Stimulated activated naive CD4-positive, alpha-beta T cell treated with Interleukin-2 at 50 U/mL for 16 hours (primary cell): ENCODE measurements at regions not wholly inside any gene's neighbourhood (a gene's known extent, or its start where the extent isn't known, plus 50 kb on each side); places are given as distances from the start of the nearest gene placed in this dataset.

Experiments
- DNase-seq: peaks from one replicate; lab custom pipeline; 2025; lab: John Stamatoyannopoulos, UW

DNA sequence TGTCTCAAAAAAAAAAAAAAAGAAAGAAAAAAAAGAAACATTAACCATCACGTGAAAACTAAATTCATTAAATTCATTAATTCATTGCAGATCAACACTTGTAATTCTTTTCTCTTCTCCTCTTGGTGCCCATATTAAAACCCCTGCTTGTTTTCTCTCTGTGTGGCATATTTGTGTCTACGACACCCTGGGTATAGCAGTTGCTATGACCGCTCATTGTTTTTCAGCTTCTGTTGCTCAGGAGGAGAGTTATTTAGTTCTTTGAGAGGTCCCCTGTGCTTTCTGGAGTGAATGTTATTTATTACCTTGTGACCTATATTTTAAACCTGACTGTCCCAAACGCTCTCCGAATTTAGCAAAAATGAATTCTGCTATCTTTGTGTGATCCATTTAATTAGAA, 62.3 kb upstream of the CLMP start:
- DNase-seq, result no peak

DNA sequence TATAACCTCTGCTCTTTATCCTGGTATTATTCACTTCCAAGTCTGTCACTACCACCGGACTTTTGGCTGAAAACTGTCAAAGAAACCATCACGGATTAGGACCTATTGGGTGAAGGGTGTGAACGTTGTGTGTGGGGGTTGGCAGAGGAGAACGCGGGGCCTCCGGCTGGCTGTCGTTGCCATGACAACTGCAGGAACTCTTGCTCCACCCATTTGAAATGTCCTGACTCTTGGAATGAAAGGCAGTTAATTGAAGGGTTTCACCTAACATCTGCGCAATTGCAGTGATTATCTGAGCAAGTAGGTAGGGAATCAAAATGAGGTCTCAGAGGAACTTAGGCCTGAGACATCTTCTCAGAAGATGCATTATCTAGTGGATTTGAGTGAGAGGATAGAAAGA, 60.9 kb upstream of the CLMP start:
- DNase-seq, result no peak

DNA sequence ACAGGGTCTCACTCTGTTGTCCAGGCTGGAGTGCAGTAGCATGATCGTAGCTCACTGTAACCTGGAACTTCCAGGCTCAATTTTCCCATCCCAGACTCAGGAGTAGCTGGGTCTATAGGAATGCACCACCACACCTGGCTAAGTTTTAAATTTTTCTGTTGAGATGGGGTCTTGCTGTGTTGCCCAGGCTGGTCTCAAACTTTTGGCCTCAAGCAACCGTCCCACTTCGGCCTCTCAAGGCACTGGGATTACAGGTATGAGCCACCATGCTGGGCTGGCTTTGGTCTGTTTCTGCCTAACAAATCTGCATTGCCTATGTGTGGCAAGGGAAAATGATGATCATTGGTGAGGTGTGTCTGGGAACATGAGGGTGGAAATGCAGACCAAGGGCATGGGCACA, 59.3 kb upstream of the CLMP start:
- no peak for DNase-seq

- no peak for DNase-seq
Observed at GRCh38 chr11:123253911-123254310, 58.9 kb upstream of the CLMP start.

- DNase-seq, result no peak
Observed at GRCh38 chr11:123253223-123253622, 58.2 kb upstream of the CLMP start.

DNA sequence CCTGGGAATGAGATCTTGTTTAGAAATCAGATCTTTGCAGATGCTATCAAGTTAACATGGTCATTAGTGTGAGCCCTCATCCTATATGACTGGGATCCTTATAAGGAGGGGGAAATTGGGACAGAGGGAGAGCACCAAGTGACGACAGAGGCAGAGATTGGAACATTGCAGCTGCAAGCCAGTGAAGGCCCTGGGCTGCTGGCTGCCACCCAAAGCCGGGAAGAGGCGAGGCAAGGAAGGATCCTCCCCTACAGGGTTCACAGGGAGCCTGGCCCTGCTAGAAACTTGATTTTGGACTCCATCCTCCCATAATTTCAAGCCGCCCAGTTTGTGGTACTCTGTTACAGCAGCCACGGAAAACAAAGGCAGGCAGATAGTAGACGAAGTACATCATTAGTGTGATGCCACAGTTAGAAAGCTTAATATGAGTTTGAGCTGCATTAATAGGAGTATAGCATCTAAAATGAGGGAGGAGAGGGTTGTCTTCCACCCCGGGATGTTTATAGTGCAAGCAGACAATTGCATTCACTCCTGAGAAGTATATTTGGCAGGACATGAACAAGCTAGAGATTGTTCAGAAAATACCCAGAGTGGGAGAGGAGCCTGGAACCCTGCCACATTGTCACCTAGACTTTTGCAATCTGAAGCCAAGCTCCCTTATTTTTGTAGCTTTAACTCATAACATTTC, 56.8 kb upstream of the CLMP start:
- DNase-seq, result no peak

GRCh38 chr11:123250892-123251656, 56.0 kb upstream of the CLMP start:
- DNase-seq, result no peak

DNA sequence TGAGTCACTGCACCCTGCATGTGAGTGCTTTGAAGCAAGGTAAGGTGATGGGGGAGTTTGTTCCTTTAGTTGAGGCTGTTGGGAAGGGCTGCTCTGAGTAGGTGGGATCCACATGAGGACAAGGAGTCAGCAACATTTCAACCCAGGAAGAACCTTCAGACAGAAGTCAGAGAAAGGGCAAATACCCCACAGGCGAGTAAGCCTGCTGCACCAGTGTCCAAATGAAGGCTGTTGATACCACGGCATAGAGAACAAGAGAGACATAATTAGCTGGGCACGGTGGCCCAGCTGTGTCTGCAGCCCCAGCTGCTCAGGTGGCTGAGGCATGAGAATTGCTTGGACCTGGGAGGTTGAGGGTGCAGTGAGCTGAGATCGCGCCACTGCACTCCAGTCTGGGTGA, 54.3 kb upstream of the CLMP start:
- no peak for DNase-seq

DNA sequence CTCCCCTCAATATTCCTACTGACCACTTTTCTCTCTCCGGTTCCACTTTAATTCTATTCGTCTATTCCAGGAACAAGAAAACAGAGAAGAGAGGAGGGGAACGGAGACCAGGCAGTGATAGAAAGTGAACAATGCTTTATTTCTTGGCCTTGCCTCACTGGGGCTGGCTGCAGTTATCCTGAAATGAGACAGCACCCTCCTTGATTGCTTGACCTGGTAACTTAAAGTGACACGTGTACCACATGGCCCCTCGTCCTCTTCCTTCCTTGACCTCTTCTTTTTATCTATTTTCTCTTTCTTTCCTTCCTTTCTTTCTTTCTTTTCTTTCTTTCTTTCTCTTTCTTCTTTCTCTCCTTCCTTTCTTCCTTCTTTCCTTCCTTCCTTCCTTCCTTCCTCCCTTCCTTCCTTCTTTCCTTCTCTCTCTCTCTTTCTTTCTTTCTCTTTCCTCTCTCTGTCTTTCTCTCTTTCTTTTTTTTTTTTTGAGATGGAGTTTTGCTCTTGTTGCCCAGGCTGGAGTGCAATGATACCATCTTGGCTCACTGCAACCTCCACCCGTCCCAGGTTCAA, 52.8 kb upstream of the CLMP start:
- no peak for DNase-seq

- no peak for DNase-seq
Observed at GRCh38 chr11:123247496-123247799, 52.4 kb upstream of the CLMP start.

DNA sequence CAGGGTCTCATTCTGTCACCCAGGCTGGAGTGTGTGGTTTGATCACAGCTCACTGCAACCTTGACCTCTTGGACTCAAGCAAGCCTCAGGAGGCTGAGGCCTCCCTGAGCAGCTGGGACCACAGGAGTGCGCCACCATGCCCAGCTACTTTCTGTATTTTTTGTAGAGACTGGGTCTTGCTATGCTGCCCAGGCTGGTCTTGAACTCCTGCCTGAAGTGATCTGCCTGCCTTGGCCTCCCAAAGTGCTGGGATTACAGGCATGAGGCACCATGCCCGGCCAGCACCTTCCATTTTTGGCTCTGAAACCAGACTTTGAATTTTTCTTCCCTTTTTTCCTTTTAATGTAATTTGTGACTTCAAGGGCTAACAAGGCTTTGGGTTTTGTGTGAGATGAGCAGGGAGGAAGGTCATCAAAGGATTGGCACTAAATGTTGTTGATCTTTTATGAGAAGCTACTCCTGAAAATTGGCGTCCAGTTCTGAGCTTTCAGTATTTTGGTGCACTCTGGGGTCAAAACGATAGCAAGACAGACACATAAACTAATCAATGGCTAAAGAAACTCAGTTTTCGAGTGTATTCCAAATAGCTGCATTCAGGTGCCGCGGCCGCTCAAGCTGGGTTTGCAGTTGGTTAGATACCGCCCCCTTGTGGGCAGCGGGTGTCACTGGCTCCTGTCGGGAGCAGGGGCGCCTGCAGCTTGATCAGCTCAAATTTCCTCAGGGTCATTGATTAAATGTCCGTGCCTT, 51.9 kb upstream of the CLMP start:
- peak; percentile 75 for DNase-seq

GRCh38 chr11:123245567-123245966, 50.5 kb upstream of the CLMP start:
- DNase-seq, result no peak
